ENCODE measurements at regions not wholly inside any gene's neighbourhood (a gene's known extent, or its start where the extent isn't known, plus 50 kb on each side); places are given as distances from the start of the nearest gene placed in this dataset.

GRCh38 chr6:48290595-48290994 is 179.6 kb upstream of the PTCHD4 start:
- H3K4me3 ChIP-seq (replicated peaks in 1 of 2; ENCODE audit: low read depth in 1 of 2, low read length in 2 of 2), result no peak overlapping the region
- no peak overlapping the region for H3K9ac ChIP-seq (ENCODE audit: low read length)
- TF ChIP-seq EZH2 (IDR thresholded peaks at IDR 0.05), result no peak
- TF ChIP-seq ZFX (IDR thresholded peaks at IDR 0.05), result no peak
- TF ChIP-seq MAX (IDR thresholded peaks at IDR 0.05), result no peak
- no peak for TF ChIP-seq JUND (IDR thresholded peaks at IDR 0.05)
- TF ChIP-seq ELF1 (IDR thresholded peaks at IDR 0.05; ENCODE audit: borderline replicate concordance, low read depth), result no peak
- TF ChIP-seq POLR2AphosphoS5 (IDR thresholded peaks at IDR 0.05; ENCODE audit: low read depth, low read length), result no peak
- TF ChIP-seq ATF3 (IDR thresholded peaks at IDR 0.05), result no peak
- TF ChIP-seq ZNF274 (IDR thresholded peaks at IDR 0.05; ENCODE audit: low read depth, low read length), result no peak
- H3K27ac ChIP-seq (ENCODE audit: low read depth, low read length), result no peak overlapping the region
- no peak overlapping the region for H3K4me2 ChIP-seq (ENCODE audit: low read length)
- ChIA-PET POLR2A (no interaction called here), CTCF (no interaction called here), RAD21 (ENCODE audit: low non-redundant PET in 1 of 2, low total read pairs in 2 of 2, uncharacterized antibody in 2 of 2, unreplicated experiment in 2 of 2) (no interaction called here)
- no peaks in the 10 kb centered on the region for H3K9me3 ChIP-seq (ENCODE audit: control insufficient read depth in 1 of 2, insufficient read depth in 1 of 2, low read depth in 1 of 2, low read length in 2 of 2)
- no peak for ATAC-seq
- H3K4me1 ChIP-seq (ENCODE audit: control insufficient read depth in 1 of 2, insufficient read depth in 2 of 2, low read length in 2 of 2), result no peaks in the 10 kb centered on the region
- H3K9me2 ChIP-seq (ENCODE audit: insufficient read depth), result no peaks in the 10 kb centered on the region
- H3K36me3 ChIP-seq (ENCODE audit: control insufficient read depth in 1 of 2, insufficient read depth in 2 of 2, low read length in 2 of 2), result no peaks in the 10 kb centered on the region
- H2AFZ ChIP-seq (ENCODE audit: low read depth, low read length, poor library complexity, severe bottlenecking), result no peak overlapping the region
- intact Hi-C loops (cut with micrococcal nuclease), result no loop called here
- BruUV-seq (replicated peaks), result no TSS peak
- H4K20me1 ChIP-seq (ENCODE audit: insufficient read depth), result no peaks in the 10 kb centered on the region
- H3K27me3 ChIP-seq (ENCODE audit: insufficient read depth, low read length), result no peaks in the 10 kb centered on the region
- no peaks in the 10 kb centered on the region for H3K79me2 ChIP-seq (ENCODE audit: insufficient read depth, low read length)
- no peak for DNase-seq (ENCODE audit: low read depth, low spot score)

GRCh38 chr6:48289841-48290240 is 178.8 kb upstream of the PTCHD4 start:
- ChIA-PET RAD21 (ENCODE audit: low non-redundant PET in 1 of 2, low total read pairs in 2 of 2, uncharacterized antibody in 2 of 2, unreplicated experiment in 2 of 2) (no interaction called here), POLR2A (no interaction called here), CTCF (no interaction called here)
- no peak overlapping the region for H3K27ac ChIP-seq (ENCODE audit: low read depth, low read length)
- no peaks in the 10 kb centered on the region for H3K9me3 ChIP-seq (ENCODE audit: control insufficient read depth in 1 of 2, insufficient read depth in 1 of 2, low read depth in 1 of 2, low read length in 2 of 2)
- H3K4me2 ChIP-seq (ENCODE audit: low read length), result no peak overlapping the region
- no peak overlapping the region for H3K9ac ChIP-seq (ENCODE audit: low read length)
- intact Hi-C loops (cut with micrococcal nuclease), result no loop called here
- H3K4me1 ChIP-seq (ENCODE audit: control insufficient read depth in 1 of 2, insufficient read depth in 2 of 2, low read length in 2 of 2), result no peaks in the 10 kb centered on the region
- no peak for DNase-seq (ENCODE audit: low read depth, low spot score)
- no peak for ATAC-seq
- no peaks in the 10 kb centered on the region for H4K20me1 ChIP-seq (ENCODE audit: insufficient read depth)
- no peak overlapping the region for H2AFZ ChIP-seq (ENCODE audit: low read depth, low read length, poor library complexity, severe bottlenecking)
- BruUV-seq (replicated peaks), result no TSS peak
- H3K27me3 ChIP-seq (ENCODE audit: insufficient read depth, low read length), result no peaks in the 10 kb centered on the region
- no peaks in the 10 kb centered on the region for H3K9me2 ChIP-seq (ENCODE audit: insufficient read depth)
- H3K79me2 ChIP-seq (ENCODE audit: insufficient read depth, low read length), result no peaks in the 10 kb centered on the region
- H3K4me3 ChIP-seq (replicated peaks in 1 of 2; ENCODE audit: low read depth in 1 of 2, low read length in 2 of 2), result no peak overlapping the region
- H3K36me3 ChIP-seq (ENCODE audit: control insufficient read depth in 1 of 2, insufficient read depth in 2 of 2, low read length in 2 of 2), result no peaks in the 10 kb centered on the region
- TF ChIP-seq EZH2 (IDR thresholded peaks at IDR 0.05) (no peak), CBX3 (IDR thresholded peaks at IDR 0.05; ENCODE audit: low read depth) (no peak), ZFX (IDR thresholded peaks at IDR 0.05) (no peak), ATF3 (IDR thresholded peaks at IDR 0.05) (no peak), CEBPB (IDR thresholded peaks at IDR 0.05; ENCODE audit: low read depth) (no peak), JUND (IDR thresholded peaks at IDR 0.05) (no peak), SIN3A (IDR thresholded peaks at IDR 0.05; ENCODE audit: low read depth) (no peak), SP1 (IDR thresholded peaks at IDR 0.05; ENCODE audit: low read depth) (no peak), SRF (IDR thresholded peaks at IDR 0.05; ENCODE audit: low read depth) (no peak), ZNF274 (IDR thresholded peaks at IDR 0.05; ENCODE audit: low read depth, low read length) (no peak), CTCF (IDR thresholded peaks at IDR 0.05 in 2 of 3, conservative IDR thresholded peaks at IDR 0.05 in 1 of 3; ENCODE audit: borderline replicate concordance in 1 of 3, insufficient read depth in 1 of 3, low read depth in 2 of 3, low read length in 2 of 3) (no peak), RAD21 (IDR thresholded peaks at IDR 0.05; ENCODE audit: low read depth) (no peak), ELF1 (IDR thresholded peaks at IDR 0.05; ENCODE audit: borderline replicate concordance, low read depth) (no peak), MAX (IDR thresholded peaks at IDR 0.05) (no peak), ZBTB33 (IDR thresholded peaks at IDR 0.05; ENCODE audit: extremely low read depth, insufficient replicate concordance, low read length) (no peak), POLR2AphosphoS5 (IDR thresholded peaks at IDR 0.05; ENCODE audit: low read depth, low read length) (no peak), FOSL1 (IDR thresholded peaks at IDR 0.05; ENCODE audit: low read depth) (no peak), POLR2A (IDR thresholded peaks at IDR 0.05; ENCODE audit: borderline replicate concordance, extremely low read depth, insufficient read depth, insufficient read length) (no peak)
